Right lobe of liver (tissue), 6 donors: ENCODE measurements at regions not wholly inside any gene's neighbourhood (a gene's known extent, or its start where the extent isn't known, plus 50 kb on each side); places are given as distances from the start of the nearest gene placed in this dataset.

ENCODE experiments used
- ATAC-seq, 4 donors: fragments of 200-7000 bp; cut with Tn5 transposase; one replicate each; pipeline ENCODE4 v1.9.1; 2020; ENCODE audit warnings: mild to moderate bottlenecking in 4 of 4, moderate library complexity in 4 of 4
- DNase-seq, 3 donors: peaks; one replicate each; pipeline ENCODE4 v3.0.0-alpha.2; 2020
- H3K27ac ChIP-seq, 3 donors: fragments of 200-600 bp; one replicate each; pipeline ENCODE4 v1.8.0; 2022
- H3K27me3 ChIP-seq, 2 donors: fragments of 200-600 bp; one replicate each; pipeline ENCODE4 v1.8.0; 2022
- H3K36me3 ChIP-seq, 4 donors: fragments of 200-600 bp; sonication (generic) in 1 of 4; one replicate each; pipeline versions ENCODE4 v1.5.1 to v1.8.0; 2017 to 2022; ENCODE audit warnings: control low read depth in 1 of 4
- H3K4me1 ChIP-seq, 4 donors: fragments of 200-600 bp; sonication (generic) in 1 of 4; one replicate each; pipeline versions ENCODE4 v1.5.1 to v1.8.0; 2017 to 2022; ENCODE audit warnings: control low read depth in 1 of 4
- H3K4me3 ChIP-seq, 3 donors: fragments of 200-600 bp; one replicate each; pipeline ENCODE4 v1.8.0; 2022
- H3K9me3 ChIP-seq, 4 donors: fragments of 200-600 bp; sonication (generic) in 1 of 4; one replicate each; pipeline versions ENCODE4 v1.5.1 to v1.8.0; 2017 to 2022; ENCODE audit warnings: control low read depth in 1 of 4
- CTCF ChIP-seq, 4 donors: fragments of 200-600 bp in 3 of 4; fragments of 450-650 bp in 1 of 4; IDR thresholded peaks; one replicate each; pipeline versions ENCODE4 v1.5.1 to v1.8.0; 2016 to 2022; ENCODE audit warnings: antibody characterized with exemption in 4 of 4, mild to moderate bottlenecking in 2 of 4
- POLR2A ChIP-seq: fragments of 450-650 bp; IDR thresholded peaks from one replicate; pipeline ENCODE4 v1.6.1; 2017; ENCODE audit warnings: antibody characterized with exemption, mild to moderate bottlenecking
- WGBS: methylation state at CpG from one replicate; pipeline ENCODE4 v1.1.6; 2018; ENCODE audit warnings: low coverage, low lambda C conversion rate; ENCODE audit not compliant: insufficient coverage; ENCODE audit errors: missing lambda C conversion rate; 5-methylcytosine and 5-hydroxymethylcytosine counted together
- intact Hi-C, 2 donors: fragments of 100-400 bp; cut with DNase I; formaldehyde crosslinking; loops; one replicate each; pipeline versions ENCODE4 v1.11.2 to v1.14.1; 2022
- donor health status: DM: no; HTN: yes; CAD: no.
- donor health status: DM: no; HTN: no; CAD: no.
- donor health status: DM: no; HTN: no; CAD: no.
- donor health status: DM: no; HTN: yes; CAD: no.
- donor health status: DM: no; HTN: yes; CAD: no.

- Histone ChIP-seq H3K4me1 (no peaks in the 10 kb centered on the region), H3K36me3 (no peaks in the 10 kb centered on the region), H3K27me3 (no peaks in the 10 kb centered on the region), H3K9me3 (no peaks in the 10 kb centered on the region), H3K4me3 (no peak overlapping the region), H3K27ac (no peak overlapping the region)
- DNase-seq (no peak), ATAC-seq (no peak)
- TF ChIP-seq POLR2A = no peak
- TF ChIP-seq CTCF (IDR thresholded peaks at IDR 0.05) = no peak
- intact Hi-C loops = no loop called here
- 54% methylated on average over 6 of the region's 10 CpGs for WGBS
Measured at GRCh38 chr10:4509405-4509804, 316.6 kb upstream of the AKR1E2 start.

GRCh38 chr10:4506095-4506494, 319.9 kb upstream of the AKR1E2 start:
- Histone ChIP-seq H3K4me1 (no peaks in the 10 kb centered on the region), H3K9me3 (no peaks in the 10 kb centered on the region), H3K27me3 (no peaks in the 10 kb centered on the region), H3K4me3 (no peak overlapping the region), H3K27ac (no peak overlapping the region), H3K36me3 (no peaks in the 10 kb centered on the region)
- DNase-seq (no peak), ATAC-seq (no peak)
- intact Hi-C loops = no loop called here
- TF ChIP-seq CTCF (IDR thresholded peaks at IDR 0.05) (no peak), POLR2A (no peak)
- 65% methylated on average over 2 of the region's 2 CpGs for WGBS

GRCh38 chr10:4504550-4504949, 321.5 kb upstream of the AKR1E2 start:
- no peak for DNase-seq
- Histone ChIP-seq H3K27me3 (no peaks in the 10 kb centered on the region), H3K36me3 (no peaks in the 10 kb centered on the region), H3K9me3 (no peaks in the 10 kb centered on the region), H3K4me1 (no peaks in the 10 kb centered on the region), H3K4me3 (no peak overlapping the region), H3K27ac (no peak overlapping the region)
- WGBS = 79% methylated on average over 5 of the region's 5 CpGs
- ATAC-seq = no peak
- no peak for TF ChIP-seq CTCF (IDR thresholded peaks at IDR 0.05)
- TF ChIP-seq POLR2A = no peak
- intact Hi-C loops = no loop called here

GRCh38 chr10:4503076-4503475, 322.9 kb upstream of the AKR1E2 start:
- no peak for DNase-seq
- Histone ChIP-seq H3K9me3 (no peaks in the 10 kb centered on the region), H3K4me1 (no peaks in the 10 kb centered on the region), H3K4me3 (no peak overlapping the region), H3K36me3 (no peaks in the 10 kb centered on the region), H3K27ac (no peak overlapping the region), H3K27me3 (no peaks in the 10 kb centered on the region)
- ATAC-seq = no peak
- intact Hi-C loops = no loop called here
- TF ChIP-seq CTCF (IDR thresholded peaks at IDR 0.05) = no peak
- no peak for TF ChIP-seq POLR2A
- 58% methylated on average over 2 of the region's 2 CpGs for WGBS

- Histone ChIP-seq H3K27me3 (no peaks in the 10 kb centered on the region), H3K36me3 (no peaks in the 10 kb centered on the region), H3K4me1 (no peaks in the 10 kb centered on the region), H3K27ac (no peak overlapping the region), H3K9me3 (no peaks in the 10 kb centered on the region), H3K4me3 (no peak overlapping the region)
- intact Hi-C loops = no loop called here
- ATAC-seq (peak in 1 of 4 donors; percentile 27), DNase-seq (no peak)
- whole genome bisulfite sequencing = 56% methylated on average over 2 of the region's 2 CpGs
- TF ChIP-seq POLR2A = no peak
- TF ChIP-seq CTCF (IDR thresholded peaks at IDR 0.05) = no peak
Measured at GRCh38 chr10:4501306-4501705, 324.7 kb upstream of the AKR1E2 start.
